HL-60 (cell line): ENCODE measurements at regions not wholly inside any gene's neighbourhood (a gene's known extent, or its start where the extent isn't known, plus 50 kb on each side); places are given as distances from the start of the nearest gene placed in this dataset.

ENCODE experiments used
- DNase-seq, 2 experiments: peaks; one replicate each; pipeline ENCODE4 v3.0.0-alpha.2; 2010 to 2020; ENCODE audit warnings: low read depth in 1 of 2, low spot score in 1 of 2
- H3K27ac ChIP-seq: fragments of 250-450 bp; sonication (Bioruptor Pico); replicated peaks from 2 replicates; pipeline ENCODE4 v1.5.1; 2020; ENCODE audit warnings: mild to moderate bottlenecking, moderate library complexity
- H3K27me3 ChIP-seq: fragments of 250-450 bp; sonication (Bioruptor Pico); 2 replicates; pipeline ENCODE4 v1.5.1; 2021; ENCODE audit warnings: mild to moderate bottlenecking, moderate library complexity; ENCODE audit not compliant: insufficient read depth, poor library complexity, severe bottlenecking
- H3K4me3 ChIP-seq: replicated peaks from 2 replicates; pipeline ENCODE4 v1.5.1; 2011; ENCODE audit warnings: mild to moderate bottlenecking, control low read depth, low read length; ENCODE audit not compliant: insufficient read depth
- CTCF ChIP-seq: IDR thresholded peaks from one replicate; pipeline ENCODE4 v1.5.1; 2011; ENCODE audit warnings: low read length, control low read depth, inconsistent platforms; ENCODE audit not compliant: insufficient read depth
- GABPA ChIP-seq: IDR thresholded peaks from 2 replicates; pipeline ENCODE4 v1.6.1; 2012; ENCODE audit warnings: low read depth
- POLR2AphosphoS5 ChIP-seq: IDR thresholded peaks from 2 replicates; pipeline ENCODE4 v1.6.1; 2012; ENCODE audit warnings: low read depth
- SPI1 ChIP-seq: IDR thresholded peaks from 2 replicates; pipeline ENCODE4 v1.6.1; 2012; ENCODE audit warnings: low read depth, mild to moderate bottlenecking, borderline replicate concordance
- TF ChIP-seq, protein P1 (sequence below): IDR thresholded peaks from 2 replicates; pipeline ENCODE4 v1.6.1; 2012; ENCODE audit warnings: low read depth; ENCODE audit not compliant: insufficient replicate concordance

DNA sequence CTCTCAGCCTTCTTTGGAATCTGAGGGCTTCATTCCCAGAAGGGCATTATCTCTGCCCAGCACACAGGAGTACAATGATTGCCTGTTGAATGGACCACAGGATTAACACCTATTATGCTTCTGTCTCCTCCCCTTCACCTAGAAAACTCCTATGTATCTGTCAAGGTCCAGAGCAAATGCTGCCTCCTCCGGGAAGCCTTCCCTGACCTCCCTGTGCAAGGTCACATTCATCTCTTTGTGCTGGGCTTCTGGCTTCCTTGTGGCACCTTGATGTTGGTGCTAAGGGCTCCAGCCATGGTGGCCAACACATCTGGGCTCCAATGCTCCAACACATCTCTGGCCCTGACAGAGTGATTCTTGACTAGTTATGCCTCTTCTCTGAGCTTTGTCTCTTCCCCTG is 49.9 kb upstream of the ATP2B2 start:
- Histone ChIP-seq H3K27me3 (no peaks in the 10 kb centered on the region), H3K4me3 (no peak overlapping the region), H3K27ac (no peak overlapping the region)
- no peak for DNase-seq
- TF ChIP-seq SPI1 (no peak), POLR2AphosphoS5 (no peak), CTCF (no peak)

- DNase-seq = no peak
- TF ChIP-seq CTCF = no peak
- H3K27me3 ChIP-seq = no peaks in the 10 kb centered on the region
Measured at GRCh38 chr3:10556312-10556711, 50.9 kb upstream of the ATP2B2 start.

DNA sequence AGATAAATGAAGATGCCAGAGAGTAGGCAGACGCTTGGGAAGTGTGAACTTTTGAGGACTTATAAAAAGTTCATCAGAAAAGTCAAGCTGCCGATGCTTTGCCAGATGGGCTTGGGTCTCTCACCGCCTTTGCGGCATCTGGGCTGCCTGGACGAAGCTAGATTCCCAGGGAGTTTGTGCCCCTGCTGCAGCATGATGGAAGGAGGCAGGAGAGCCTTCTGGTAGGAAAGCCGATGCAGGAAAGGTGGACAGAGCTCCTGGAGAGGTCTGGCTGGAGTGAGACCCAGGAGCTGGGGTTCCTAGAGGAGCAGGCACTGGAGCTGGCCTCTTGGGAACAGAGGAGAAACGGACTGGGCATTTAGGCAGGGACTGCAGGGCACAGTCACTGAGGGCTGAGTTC is 51.9 kb upstream of the ATP2B2 start:
- Histone ChIP-seq H3K4me3 (no peak overlapping the region), H3K27ac (no peak overlapping the region), H3K27me3 (no peaks in the 10 kb centered on the region)
- TF ChIP-seq CTCF (no peak), SPI1 (no peak), GABPA (no peak), POLR2AphosphoS5 (no peak)
- TF ChIP-seq, protein P1, sequence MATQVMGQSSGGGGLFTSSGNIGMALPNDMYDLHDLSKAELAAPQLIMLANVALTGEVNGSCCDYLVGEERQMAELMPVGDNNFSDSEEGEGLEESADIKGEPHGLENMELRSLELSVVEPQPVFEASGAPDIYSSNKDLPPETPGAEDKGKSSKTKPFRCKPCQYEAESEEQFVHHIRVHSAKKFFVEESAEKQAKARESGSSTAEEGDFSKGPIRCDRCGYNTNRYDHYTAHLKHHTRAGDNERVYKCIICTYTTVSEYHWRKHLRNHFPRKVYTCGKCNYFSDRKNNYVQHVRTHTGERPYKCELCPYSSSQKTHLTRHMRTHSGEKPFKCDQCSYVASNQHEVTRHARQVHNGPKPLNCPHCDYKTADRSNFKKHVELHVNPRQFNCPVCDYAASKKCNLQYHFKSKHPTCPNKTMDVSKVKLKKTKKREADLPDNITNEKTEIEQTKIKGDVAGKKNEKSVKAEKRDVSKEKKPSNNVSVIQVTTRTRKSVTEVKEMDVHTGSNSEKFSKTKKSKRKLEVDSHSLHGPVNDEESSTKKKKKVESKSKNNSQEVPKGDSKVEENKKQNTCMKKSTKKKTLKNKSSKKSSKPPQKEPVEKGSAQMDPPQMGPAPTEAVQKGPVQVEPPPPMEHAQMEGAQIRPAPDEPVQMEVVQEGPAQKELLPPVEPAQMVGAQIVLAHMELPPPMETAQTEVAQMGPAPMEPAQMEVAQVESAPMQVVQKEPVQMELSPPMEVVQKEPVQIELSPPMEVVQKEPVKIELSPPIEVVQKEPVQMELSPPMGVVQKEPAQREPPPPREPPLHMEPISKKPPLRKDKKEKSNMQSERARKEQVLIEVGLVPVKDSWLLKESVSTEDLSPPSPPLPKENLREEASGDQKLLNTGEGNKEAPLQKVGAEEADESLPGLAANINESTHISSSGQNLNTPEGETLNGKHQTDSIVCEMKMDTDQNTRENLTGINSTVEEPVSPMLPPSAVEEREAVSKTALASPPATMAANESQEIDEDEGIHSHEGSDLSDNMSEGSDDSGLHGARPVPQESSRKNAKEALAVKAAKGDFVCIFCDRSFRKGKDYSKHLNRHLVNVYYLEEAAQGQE = no peak
- no peak for DNase-seq

More at GRCh38 chr3:10556312-10556711, 50.9 kb upstream of the ATP2B2 start:
- no peak overlapping the region for H3K4me3 ChIP-seq
- H3K27ac ChIP-seq = no peak overlapping the region

- Histone ChIP-seq H3K27me3 (no peaks in the 10 kb centered on the region), H3K27ac (no peak overlapping the region), H3K4me3 (no peak overlapping the region)
- no peak for TF ChIP-seq SPI1
- no peak for TF ChIP-seq CTCF
- TF ChIP-seq, protein P1 = no peak
- TF ChIP-seq POLR2AphosphoS5 = no peak
- no peak for TF ChIP-seq GABPA
- peak in 1 of 2 experiments; percentile 22 for DNase-seq
Measured at GRCh38 chr3:10557781-10558373, 52.5 kb upstream of the ATP2B2 start.
